ENCODE measurements at regions not wholly inside any gene's neighbourhood (a gene's known extent, or its start where the extent isn't known, plus 50 kb on each side); places are given as distances from the start of the nearest gene placed in this dataset.

DNA sequence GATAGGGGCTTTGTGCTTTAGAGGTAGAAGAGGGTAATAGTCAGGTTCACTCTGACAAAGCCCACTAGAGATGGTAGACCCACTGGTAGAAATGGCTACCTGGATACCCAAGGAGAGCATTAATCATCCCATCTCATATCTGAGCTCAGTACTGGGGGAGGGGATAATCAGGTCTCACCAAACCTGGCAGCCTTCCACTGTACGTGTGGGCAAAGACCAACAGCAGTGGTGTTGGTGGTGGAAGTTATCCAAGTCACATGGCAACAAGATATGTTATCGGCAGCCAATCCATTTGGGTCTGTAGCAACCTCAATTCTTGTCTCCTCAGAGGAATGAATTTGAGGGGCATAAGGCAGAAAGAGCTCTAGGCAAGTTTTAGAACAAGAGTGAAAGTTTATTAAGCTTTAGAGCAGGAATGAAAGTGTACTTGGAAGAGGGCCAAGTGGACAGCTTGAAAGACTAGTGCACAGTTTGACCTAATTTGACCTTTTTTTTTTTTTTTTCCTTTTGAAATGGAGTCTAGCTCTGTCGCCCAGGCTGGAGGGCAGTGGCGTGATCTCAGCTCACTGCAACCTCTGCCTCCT lies 67.0 kb upstream of the CXCL13 start:
- DNase-seq: no peak

Data from NCI-H2081 (cell line).